RWPE2 (cell line): ENCODE measurements at regions not wholly inside any gene's neighbourhood (a gene's known extent, or its start where the extent isn't known, plus 50 kb on each side); places are given as distances from the start of the nearest gene placed in this dataset.

Experiments used
- ATAC-seq: fragments of 200-7000 bp; cut with Tn5 transposase; 3 replicates; pipeline ENCODE4 v1.9.1; 2021; ENCODE audit warnings: low read depth
- DNase-seq: peaks from one replicate; pipeline ENCODE4 v3.0.0-alpha.2; 2020; ENCODE audit warnings: low spot score
- H3K27ac ChIP-seq: fragments of 450-650 bp; 2 replicates; pipeline ENCODE4 v1.5.1; 2017; ENCODE audit warnings: mild to moderate bottlenecking; ENCODE audit not compliant: poor library complexity, severe bottlenecking
- H3K27me3 ChIP-seq: fragments of 250-450 bp; sonication (Bioruptor Pico); 2 replicates; pipeline ENCODE4 v1.5.1; 2021; ENCODE audit warnings: mild to moderate bottlenecking, moderate library complexity; ENCODE audit not compliant: insufficient read depth, poor library complexity, severe bottlenecking
- H3K36me3 ChIP-seq: fragments of 250-450 bp; sonication (Bioruptor Pico); 2 replicates; pipeline ENCODE4 v1.5.1; 2020; ENCODE audit warnings: low read depth, mild to moderate bottlenecking, moderate library complexity
- H3K4me1 ChIP-seq: fragments of 250-450 bp; sonication (Bioruptor Pico); 2 replicates; pipeline ENCODE4 v1.5.1; 2021; ENCODE audit warnings: mild to moderate bottlenecking, moderate library complexity; ENCODE audit not compliant: insufficient read depth, poor library complexity, severe bottlenecking
- H3K4me3 ChIP-seq: fragments of 250-450 bp; sonication (Bioruptor Pico); 2 replicates; pipeline ENCODE4 v1.5.1; 2021; ENCODE audit warnings: mild to moderate bottlenecking, moderate library complexity; ENCODE audit not compliant: severe bottlenecking
- H3K9me3 ChIP-seq: fragments of 250-450 bp; sonication (Bioruptor Pico); 2 replicates; pipeline ENCODE4 v1.5.1; 2021; ENCODE audit warnings: mild to moderate bottlenecking, moderate library complexity; ENCODE audit not compliant: severe bottlenecking
- TF ChIP-seq, protein P1 (sequence below): fragments of 450-650 bp; IDR thresholded peaks from one replicate; pipeline ENCODE4 v1.5.1; 2017; ENCODE audit warnings: mild to moderate bottlenecking, moderate library complexity; ENCODE audit not compliant: poor library complexity, severe bottlenecking

DNA sequence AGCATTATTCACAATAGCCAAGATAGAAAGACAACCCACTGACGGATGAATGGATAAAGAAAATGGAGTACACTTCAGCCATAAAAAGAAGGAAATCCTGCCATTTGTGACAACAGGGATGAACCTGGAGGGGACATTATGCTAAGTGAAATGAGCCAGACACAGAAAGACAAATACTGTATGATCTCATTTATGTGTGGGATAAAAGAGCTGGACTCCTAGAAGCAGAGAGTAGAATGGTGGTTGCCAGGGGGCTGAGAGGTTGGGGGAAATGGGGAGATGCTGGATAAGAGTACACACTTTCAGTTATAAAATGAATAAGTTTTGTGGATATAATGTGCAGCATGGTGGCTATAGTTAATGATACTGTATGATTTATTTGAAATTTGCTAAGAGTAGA lies 124.4 kb downstream of the SEC23IP start:
- no peak overlapping the region for H3K4me3 ChIP-seq
- no peaks in the 10 kb centered on the region for H3K9me3 ChIP-seq
- H3K27ac ChIP-seq = no peak overlapping the region
- TF ChIP-seq, protein P1, sequence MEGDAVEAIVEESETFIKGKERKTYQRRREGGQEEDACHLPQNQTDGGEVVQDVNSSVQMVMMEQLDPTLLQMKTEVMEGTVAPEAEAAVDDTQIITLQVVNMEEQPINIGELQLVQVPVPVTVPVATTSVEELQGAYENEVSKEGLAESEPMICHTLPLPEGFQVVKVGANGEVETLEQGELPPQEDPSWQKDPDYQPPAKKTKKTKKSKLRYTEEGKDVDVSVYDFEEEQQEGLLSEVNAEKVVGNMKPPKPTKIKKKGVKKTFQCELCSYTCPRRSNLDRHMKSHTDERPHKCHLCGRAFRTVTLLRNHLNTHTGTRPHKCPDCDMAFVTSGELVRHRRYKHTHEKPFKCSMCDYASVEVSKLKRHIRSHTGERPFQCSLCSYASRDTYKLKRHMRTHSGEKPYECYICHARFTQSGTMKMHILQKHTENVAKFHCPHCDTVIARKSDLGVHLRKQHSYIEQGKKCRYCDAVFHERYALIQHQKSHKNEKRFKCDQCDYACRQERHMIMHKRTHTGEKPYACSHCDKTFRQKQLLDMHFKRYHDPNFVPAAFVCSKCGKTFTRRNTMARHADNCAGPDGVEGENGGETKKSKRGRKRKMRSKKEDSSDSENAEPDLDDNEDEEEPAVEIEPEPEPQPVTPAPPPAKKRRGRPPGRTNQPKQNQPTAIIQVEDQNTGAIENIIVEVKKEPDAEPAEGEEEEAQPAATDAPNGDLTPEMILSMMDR = no peak
- no peaks in the 10 kb centered on the region for H3K4me1 ChIP-seq
- no peak for ATAC-seq
- H3K36me3 ChIP-seq = no peaks in the 10 kb centered on the region
- DNase-seq = no peak
- peaks cover 15% of the 10 kb centered on the region for H3K27me3 ChIP-seq

GRCh38 chr10:120017733-120018417 lies 125.3 kb downstream of the SEC23IP start:
- H3K4me1 ChIP-seq = no peaks in the 10 kb centered on the region
- ATAC-seq = no peak
- H3K27me3 ChIP-seq = peaks cover 15% of the 10 kb centered on the region
- H3K27ac ChIP-seq = no peak overlapping the region
- no peak overlapping the region for H3K4me3 ChIP-seq
- no peak for DNase-seq
- no peaks in the 10 kb centered on the region for H3K36me3 ChIP-seq
- TF ChIP-seq, protein P1 = no peak
- H3K9me3 ChIP-seq = no peaks in the 10 kb centered on the region

- Histone ChIP-seq H3K4me3 (no peak overlapping the region), H3K9me3 (no peaks in the 10 kb centered on the region), H3K27ac (no peak overlapping the region), H3K27me3 (peaks cover 15% of the 10 kb centered on the region), H3K36me3 (no peaks in the 10 kb centered on the region), H3K4me1 (no peaks in the 10 kb centered on the region)
- TF ChIP-seq, protein P1 = no peak
- ATAC-seq = no peak
- DNase-seq = no peak
Measured at GRCh38 chr10:120018695-120019094, 126.2 kb downstream of the SEC23IP start.

- H3K36me3 ChIP-seq = no peaks in the 10 kb centered on the region
- H3K4me3 ChIP-seq = no peak overlapping the region
- no peaks in the 10 kb centered on the region for H3K4me1 ChIP-seq
- no peak overlapping the region for H3K27ac ChIP-seq
- H3K27me3 ChIP-seq = peaks cover 15% of the 10 kb centered on the region
- TF ChIP-seq, protein P1 = no peak
- no peak for ATAC-seq
- DNase-seq = no peak
- no peaks in the 10 kb centered on the region for H3K9me3 ChIP-seq
Measured at GRCh38 chr10:120019568-120019967, 127.0 kb downstream of the SEC23IP start.

DNA sequence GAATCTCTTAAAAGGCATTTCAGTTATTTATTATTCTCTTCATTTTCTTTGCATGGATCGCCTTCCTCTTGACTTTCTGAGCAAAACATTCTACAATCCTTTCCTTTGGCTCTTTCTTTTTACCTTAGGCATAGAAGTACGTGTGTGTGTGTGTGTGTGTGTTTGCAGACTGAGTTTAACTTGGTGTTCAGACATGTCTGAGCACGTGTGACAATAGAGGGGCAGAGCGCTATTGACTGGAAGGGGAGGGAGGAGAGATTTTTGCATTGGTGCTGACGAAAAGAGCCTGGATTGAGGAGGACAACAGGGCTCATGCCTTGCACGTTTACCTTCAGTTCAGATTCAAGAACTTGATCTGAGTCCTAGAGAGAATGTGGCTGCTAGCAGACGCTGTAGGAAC lies 129.8 kb downstream of the SEC23IP start:
- Histone ChIP-seq H3K9me3 (no peaks in the 10 kb centered on the region), H3K36me3 (no peaks in the 10 kb centered on the region), H3K4me3 (no peak overlapping the region), H3K27ac (no peak overlapping the region), H3K27me3 (peaks cover 2% of the 10 kb centered on the region), H3K4me1 (no peaks in the 10 kb centered on the region)
- TF ChIP-seq, protein P1 = no peak
- ATAC-seq = no peak
- DNase-seq = no peak
